Osteocyte (in vitro differentiated cells): ENCODE measurements at regions not wholly inside any gene's neighbourhood (a gene's known extent, or its start where the extent isn't known, plus 50 kb on each side); places are given as distances from the start of the nearest gene placed in this dataset.
A peak's percentile ranks its signal among the peaks of the same experiment; 100 is the strongest.

Source experiments
- DNase-seq: peaks from one replicate; pipeline ENCODE4 v3.0.0; 2021; ENCODE audit warnings: mixed read lengths; ENCODE audit not compliant: unreplicated experiment; ENCODE audit errors: extremely low spot score
- H3K27ac Mint-ChIP-seq: one replicate; pipeline ENCODE4 v1.8.0; 2021; ENCODE audit warnings: mild to moderate bottlenecking, mixed read lengths; ENCODE audit not compliant: unreplicated experiment
- H3K27me3 Mint-ChIP-seq: one replicate; pipeline ENCODE4 v1.8.0; 2021; ENCODE audit warnings: mixed read lengths; ENCODE audit not compliant: unreplicated experiment
- H3K36me3 Mint-ChIP-seq: one replicate; pipeline ENCODE4 v1.8.0; 2021; ENCODE audit warnings: mixed read lengths; ENCODE audit not compliant: unreplicated experiment
- H3K4me1 Mint-ChIP-seq: one replicate; pipeline ENCODE4 v1.8.0; 2021; ENCODE audit warnings: mixed read lengths; ENCODE audit not compliant: unreplicated experiment
- H3K4me3 Mint-ChIP-seq: one replicate; pipeline ENCODE4 v1.8.0; 2021; ENCODE audit warnings: mild to moderate bottlenecking, moderate library complexity, mixed read lengths; ENCODE audit not compliant: unreplicated experiment
- H3K9me3 Mint-ChIP-seq: one replicate; pipeline ENCODE4 v1.8.0; 2021; ENCODE audit warnings: mixed read lengths; ENCODE audit not compliant: unreplicated experiment
- TF ChIP-seq, protein P1 (sequence below): fragments of 200-600 bp; sonication (generic); IDR thresholded peaks from 2 replicates; pipeline ENCODE4 v1.5.0; 2021; ENCODE audit warnings: antibody characterized with exemption, mild to moderate bottlenecking, moderate library complexity

DNA sequence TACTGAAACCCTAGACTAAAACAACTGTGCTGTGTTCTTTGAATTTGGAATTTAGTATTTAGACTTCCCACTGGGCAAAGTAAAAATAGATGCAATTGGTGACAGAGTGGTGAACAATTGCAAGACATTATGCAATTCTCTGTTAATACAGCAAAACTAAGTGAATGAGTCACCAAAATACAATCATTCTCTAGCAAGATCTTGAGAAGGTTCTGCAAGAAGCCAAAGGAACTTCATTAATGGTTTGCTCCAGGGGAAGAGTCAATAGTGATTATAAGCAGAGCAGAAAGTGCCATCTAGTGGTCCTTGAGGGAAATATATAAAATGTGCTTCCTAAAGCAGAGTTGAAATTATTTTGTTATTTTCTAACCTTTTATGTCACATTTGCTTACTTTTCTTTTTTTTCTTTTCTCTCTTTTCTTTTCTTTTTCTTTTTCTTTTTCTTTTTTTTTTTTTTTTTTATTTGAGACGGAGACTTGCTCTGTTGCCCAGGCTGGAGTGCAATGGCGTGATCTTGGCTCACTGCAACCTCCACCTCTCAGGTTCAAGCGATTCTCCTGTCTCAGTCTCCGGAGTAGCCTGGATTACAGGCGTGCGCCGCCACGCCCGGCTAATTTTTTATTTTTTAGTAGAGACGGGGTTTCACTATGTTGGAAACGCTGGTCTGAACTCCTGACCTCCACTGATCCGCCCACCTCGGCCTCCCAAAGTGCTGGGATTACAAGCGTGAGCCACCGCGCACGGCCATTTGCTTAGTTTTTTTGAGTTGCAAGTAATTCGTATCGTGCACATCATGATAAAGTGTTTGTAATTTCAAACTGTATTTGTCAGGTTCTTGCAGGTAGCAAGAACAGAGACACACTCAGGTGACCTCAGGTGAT, 99.2 kb downstream of the CTH start:
- Mint-ChIP-seq H3K9me3 (no peaks in the 10 kb centered on the region), H3K4me3 (no peak overlapping the region), H3K27me3 (peaks cover 29% of the 10 kb centered on the region), H3K27ac (no peak overlapping the region), H3K36me3 (no peaks in the 10 kb centered on the region), H3K4me1 (peaks cover 6% of the 10 kb centered on the region)
- TF ChIP-seq, protein P1, sequence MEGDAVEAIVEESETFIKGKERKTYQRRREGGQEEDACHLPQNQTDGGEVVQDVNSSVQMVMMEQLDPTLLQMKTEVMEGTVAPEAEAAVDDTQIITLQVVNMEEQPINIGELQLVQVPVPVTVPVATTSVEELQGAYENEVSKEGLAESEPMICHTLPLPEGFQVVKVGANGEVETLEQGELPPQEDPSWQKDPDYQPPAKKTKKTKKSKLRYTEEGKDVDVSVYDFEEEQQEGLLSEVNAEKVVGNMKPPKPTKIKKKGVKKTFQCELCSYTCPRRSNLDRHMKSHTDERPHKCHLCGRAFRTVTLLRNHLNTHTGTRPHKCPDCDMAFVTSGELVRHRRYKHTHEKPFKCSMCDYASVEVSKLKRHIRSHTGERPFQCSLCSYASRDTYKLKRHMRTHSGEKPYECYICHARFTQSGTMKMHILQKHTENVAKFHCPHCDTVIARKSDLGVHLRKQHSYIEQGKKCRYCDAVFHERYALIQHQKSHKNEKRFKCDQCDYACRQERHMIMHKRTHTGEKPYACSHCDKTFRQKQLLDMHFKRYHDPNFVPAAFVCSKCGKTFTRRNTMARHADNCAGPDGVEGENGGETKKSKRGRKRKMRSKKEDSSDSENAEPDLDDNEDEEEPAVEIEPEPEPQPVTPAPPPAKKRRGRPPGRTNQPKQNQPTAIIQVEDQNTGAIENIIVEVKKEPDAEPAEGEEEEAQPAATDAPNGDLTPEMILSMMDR, result peak; percentile 71
- DNase-seq, result no peak

DNA sequence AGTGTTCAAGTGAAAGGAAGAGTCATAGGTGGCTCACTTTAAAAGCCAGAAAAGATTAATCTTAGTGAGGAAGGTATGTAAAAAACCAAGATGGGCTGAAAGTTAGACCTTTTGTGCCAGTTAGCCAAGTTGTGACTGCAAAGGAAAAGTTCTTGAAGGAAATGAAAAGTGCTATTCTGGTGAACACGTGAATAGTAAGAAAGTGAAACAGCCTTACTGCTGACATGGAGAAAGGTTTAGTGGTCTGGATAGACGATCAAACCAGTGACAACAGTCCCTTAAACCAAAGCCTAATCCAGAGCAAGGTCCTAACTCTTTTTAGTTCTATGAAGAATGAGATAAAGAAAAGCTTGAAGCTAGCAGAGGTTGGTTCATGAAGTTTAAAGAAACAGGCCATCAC, 106.4 kb downstream of the CTH start:
- H3K27ac Mint-ChIP-seq, result no peak overlapping the region
- TF ChIP-seq, protein P1, result no peak
- no peak overlapping the region for H3K4me3 Mint-ChIP-seq
- H3K36me3 Mint-ChIP-seq, result no peaks in the 10 kb centered on the region
- no peaks in the 10 kb centered on the region for H3K9me3 Mint-ChIP-seq
- H3K4me1 Mint-ChIP-seq, result no peaks in the 10 kb centered on the region
- DNase-seq, result no peak
- peaks cover 44% of the 10 kb centered on the region for H3K27me3 Mint-ChIP-seq

DNA sequence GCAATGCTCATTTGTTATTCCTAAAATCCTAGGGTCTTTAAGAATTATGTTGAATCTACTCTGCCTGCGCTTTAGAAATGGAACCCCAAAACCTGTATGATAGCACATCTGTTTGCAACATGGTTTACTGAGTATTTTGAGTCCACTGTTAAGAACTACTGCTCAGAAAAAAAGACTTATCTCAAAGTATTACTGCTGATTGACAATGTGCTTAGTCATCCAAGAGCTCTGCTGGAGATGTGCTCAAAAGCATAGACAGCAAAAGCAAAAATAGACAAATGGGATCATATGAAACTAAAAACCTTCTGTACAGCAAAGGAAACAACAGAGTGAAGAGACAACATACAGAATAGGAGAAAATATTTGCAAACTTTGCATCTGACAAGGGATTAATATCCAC, 107.0 kb downstream of the CTH start:
- Mint-ChIP-seq H3K27me3 (peaks cover 44% of the 10 kb centered on the region), H3K9me3 (no peaks in the 10 kb centered on the region), H3K4me3 (no peak overlapping the region), H3K27ac (no peak overlapping the region), H3K4me1 (no peaks in the 10 kb centered on the region), H3K36me3 (no peaks in the 10 kb centered on the region)
- DNase-seq, result no peak
- TF ChIP-seq, protein P1, result no peak

DNA sequence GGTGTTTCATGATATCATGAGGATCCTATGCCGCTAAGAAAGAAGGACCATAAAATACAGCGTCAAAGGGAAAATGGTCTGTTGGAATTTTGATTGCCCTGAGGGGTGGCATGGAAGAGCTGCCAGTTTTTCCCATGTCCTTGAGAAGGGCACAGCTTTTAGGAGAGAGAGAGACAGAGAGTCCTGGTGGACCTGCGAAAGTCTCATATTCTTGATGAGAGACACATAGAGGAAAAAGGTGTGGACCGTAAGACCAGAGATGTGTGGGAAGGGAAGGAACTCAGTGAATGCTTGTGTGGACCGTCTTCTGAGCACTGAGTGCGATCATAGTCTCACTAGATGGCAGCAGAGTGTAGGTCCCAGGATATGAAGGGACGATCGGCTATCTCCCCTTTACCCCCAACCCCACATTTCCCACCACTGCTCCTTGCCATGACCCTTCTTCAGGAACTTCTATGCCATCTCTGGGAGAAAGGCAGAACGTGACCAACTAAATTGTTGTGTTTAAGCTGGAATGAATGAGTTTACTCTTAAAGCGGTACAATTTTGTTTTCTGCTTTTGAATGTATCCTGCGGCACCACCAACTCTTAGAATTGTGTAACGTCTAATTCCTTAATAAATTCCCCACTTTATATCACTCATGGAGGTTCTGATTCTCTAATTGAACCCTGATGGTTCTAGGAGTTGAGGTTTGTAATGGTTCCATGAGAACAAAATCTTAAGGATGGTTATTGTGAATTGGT, 117.7 kb downstream of the CTH start:
- H3K36me3 Mint-ChIP-seq, result no peaks in the 10 kb centered on the region
- TF ChIP-seq, protein P1, result peak; percentile 75
- peaks cover 61% of the 10 kb centered on the region for H3K27me3 Mint-ChIP-seq
- no peak for DNase-seq
- no peak overlapping the region for H3K4me3 Mint-ChIP-seq
- no peak overlapping the region for H3K27ac Mint-ChIP-seq
- H3K4me1 Mint-ChIP-seq, result no peaks in the 10 kb centered on the region
- H3K9me3 Mint-ChIP-seq, result no peaks in the 10 kb centered on the region
